CD14-positive monocyte (primary cell): ENCODE measurements at regions not wholly inside any gene's neighbourhood (a gene's known extent, or its start where the extent isn't known, plus 50 kb on each side); places are given as distances from the start of the nearest gene placed in this dataset.

Experiments used
- DNase-seq, 3 donors: peaks; one replicate each; pipeline ENCODE4 v3.0.0-alpha.2; 2011 to 2022
- H2AFZ ChIP-seq: 2 replicates; pipeline ENCODE4 v1.6.0; 2012; ENCODE audit warnings: mild to moderate bottlenecking, low read depth, low read length, inconsistent platforms; ENCODE audit not compliant: insufficient read depth, poor library complexity, severe bottlenecking
- H3K27ac ChIP-seq, 2 donors: 1 replicate in 1 of 2; 2 replicates in 1 of 2; pipeline ENCODE4 v1.5.1; 2012 to 2013; ENCODE audit warnings: low read length in 2 of 2, control low read depth in 1 of 2, inconsistent platforms in 1 of 2, low read depth in 1 of 2, mild to moderate bottlenecking in 1 of 2
- H3K27me3 ChIP-seq, 2 donors: one replicate each; pipeline versions ENCODE4 v1.6.0 to v1.6.1; 2011 to 2013; ENCODE audit warnings: low read length in 2 of 2; ENCODE audit not compliant: control insufficient read depth in 2 of 2, insufficient read depth in 2 of 2
- H3K36me3 ChIP-seq, 2 donors: replicated peaks in 1 of 2; 1 replicate in 1 of 2; 2 replicates in 1 of 2; pipeline versions ENCODE4 v1.5.1 to v1.6.1; 2012 to 2013; ENCODE audit warnings: low read length in 2 of 2, control low read depth in 1 of 2, inconsistent platforms in 1 of 2, mild to moderate bottlenecking in 1 of 2; ENCODE audit not compliant: insufficient read depth in 2 of 2, control insufficient read depth in 1 of 2
- H3K4me1 ChIP-seq, 2 donors: 1 replicate in 1 of 2; 2 replicates in 1 of 2; pipeline versions ENCODE4 v1.5.1 to v1.6.1; 2012 to 2013; ENCODE audit warnings: low read length in 2 of 2, control low read depth in 1 of 2, inconsistent platforms in 1 of 2, mild to moderate bottlenecking in 1 of 2, moderate library complexity in 1 of 2; ENCODE audit not compliant: insufficient read depth in 2 of 2, control insufficient read depth in 1 of 2
- H3K4me2 ChIP-seq: replicated peaks from 2 replicates; pipeline ENCODE3; 2012; ENCODE audit warnings: low read length, moderate library complexity, mild to moderate bottlenecking; ENCODE audit not compliant: poor library complexity, severe bottlenecking; ENCODE audit errors: extremely low read depth
- H3K4me3 ChIP-seq, 3 experiments: fragments of 200-600 bp in 1 of 3; sonication (generic) in 1 of 3; replicated peaks in 1 of 3; 1 replicate in 2 of 3; 2 replicates in 1 of 3; pipeline ENCODE4 v1.5.1; 2011 to 2013; ENCODE audit warnings: low read length in 3 of 3, mild to moderate bottlenecking in 3 of 3, control low read depth in 2 of 3, low read depth in 2 of 3, inconsistent platforms in 1 of 3, moderate library complexity in 1 of 3
- H3K79me2 ChIP-seq: 2 replicates; pipeline ENCODE4 v1.6.0; 2012; ENCODE audit warnings: mild to moderate bottlenecking, control low read depth, inconsistent platforms, low read length, moderate library complexity; ENCODE audit not compliant: insufficient read depth
- H3K9ac ChIP-seq: 2 replicates; pipeline ENCODE4 v1.6.0; 2017; ENCODE audit warnings: low read length, mild to moderate bottlenecking; ENCODE audit not compliant: insufficient read depth, poor library complexity, severe bottlenecking
- H3K9me3 ChIP-seq, 2 donors: replicated peaks in 1 of 2; 1 replicate in 1 of 2; 2 replicates in 1 of 2; pipeline versions ENCODE4 v1.5.1 to v1.6.1; 2012 to 2013; ENCODE audit warnings: low read length in 2 of 2, control low read depth in 1 of 2; ENCODE audit not compliant: control insufficient read depth in 1 of 2, insufficient read depth in 1 of 2
- H4K20me1 ChIP-seq: 2 replicates; pipeline ENCODE4 v1.6.0; 2012; ENCODE audit warnings: mild to moderate bottlenecking, low read length, control low read depth, moderate library complexity; ENCODE audit not compliant: insufficient read depth
- H3K27ac Mint-ChIP-seq, 7 donors: one replicate each; pipeline ENCODE4 v1.8.0; 2020; ENCODE audit warnings: mild to moderate bottlenecking in 7 of 7, mixed read lengths in 7 of 7, moderate library complexity in 6 of 7, inconsistent platforms in 2 of 7
- H3K27me3 Mint-ChIP-seq, 3 donors: one replicate each; pipeline ENCODE4 v1.8.0; 2021 to 2022; ENCODE audit warnings: low read depth in 3 of 3, mild to moderate bottlenecking in 3 of 3, mixed read lengths in 3 of 3, moderate library complexity in 3 of 3, inconsistent platforms in 1 of 3
- H3K36me3 Mint-ChIP-seq, 2 donors: one replicate each; pipeline ENCODE4 v1.8.0; 2020; ENCODE audit warnings: mixed read lengths in 2 of 2, inconsistent platforms in 1 of 2, mild to moderate bottlenecking in 1 of 2
- H3K4me1 Mint-ChIP-seq: one replicate; pipeline ENCODE4 v1.8.0; 2020; ENCODE audit warnings: mild to moderate bottlenecking, mixed read lengths
- H3K4me3 Mint-ChIP-seq, 2 donors: one replicate each; pipeline ENCODE4 v1.8.0; 2020; ENCODE audit warnings: mild to moderate bottlenecking in 2 of 2, mixed read lengths in 2 of 2, moderate library complexity in 1 of 2
- H3K9me3 Mint-ChIP-seq, 7 donors: one replicate each; pipeline ENCODE4 v1.8.0; 2020 to 2022; ENCODE audit warnings: mixed read lengths in 7 of 7, mild to moderate bottlenecking in 6 of 7, moderate library complexity in 6 of 7, inconsistent platforms in 2 of 7
- WGBS: methylation state at CpG from one replicate; pipeline ENCODE4 v1.1.5; 2013; ENCODE audit warnings: missing lambda C conversion rate; ENCODE audit not compliant: insufficient coverage; 5-methylcytosine and 5-hydroxymethylcytosine counted together
- intact Hi-C, 2 donors: fragments of 100-400 bp; cut with micrococcal nuclease; formaldehyde crosslinking; loops; one replicate each; pipeline versions ENCODE4 v1.15.0 to v1.15.1; 2023
- TF ChIP-seq, protein P1 (sequence below): fragments of 200-600 bp; IDR thresholded peaks from one replicate; pipeline ENCODE4 v1.8.0; 2022; ENCODE audit warnings: antibody characterized with exemption, mild to moderate bottlenecking

DNA sequence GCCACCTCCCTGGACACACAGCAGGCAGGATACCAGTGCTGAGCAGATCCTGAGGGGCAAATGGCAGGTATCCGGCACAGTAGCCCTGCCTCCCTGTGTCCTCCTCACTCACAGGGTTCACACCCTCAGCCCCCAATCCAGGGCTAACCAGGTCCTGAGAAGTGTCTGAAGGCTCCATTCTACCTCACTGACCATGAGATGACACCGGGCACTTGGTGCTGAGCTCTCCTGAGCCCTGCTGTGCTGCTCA is 115.4 kb upstream of the ATP2B2 start:
- Mint-ChIP-seq H3K4me3 (no peak overlapping the region), H3K27ac (no peak overlapping the region), H3K4me1 (peaks cover 2% of the 10 kb centered on the region), H3K9me3 (peaks cover 0 to 3% (median 0%) of the 10 kb centered on the region in 7 donors), H3K36me3 (no peaks in the 10 kb centered on the region), H3K27me3 (peaks cover 5 to 10% (median 8%) of the 10 kb centered on the region in 3 donors)
- H3K4me3 ChIP-seq: no peak overlapping the region
- no peaks in the 10 kb centered on the region for H3K79me2 ChIP-seq
- no peak overlapping the region for H2AFZ ChIP-seq
- DNase-seq: no peak
- WGBS: 72% methylated on average over 2 of the region's 2 CpGs
- no peak overlapping the region for H3K9ac ChIP-seq
- TF ChIP-seq, protein P1, sequence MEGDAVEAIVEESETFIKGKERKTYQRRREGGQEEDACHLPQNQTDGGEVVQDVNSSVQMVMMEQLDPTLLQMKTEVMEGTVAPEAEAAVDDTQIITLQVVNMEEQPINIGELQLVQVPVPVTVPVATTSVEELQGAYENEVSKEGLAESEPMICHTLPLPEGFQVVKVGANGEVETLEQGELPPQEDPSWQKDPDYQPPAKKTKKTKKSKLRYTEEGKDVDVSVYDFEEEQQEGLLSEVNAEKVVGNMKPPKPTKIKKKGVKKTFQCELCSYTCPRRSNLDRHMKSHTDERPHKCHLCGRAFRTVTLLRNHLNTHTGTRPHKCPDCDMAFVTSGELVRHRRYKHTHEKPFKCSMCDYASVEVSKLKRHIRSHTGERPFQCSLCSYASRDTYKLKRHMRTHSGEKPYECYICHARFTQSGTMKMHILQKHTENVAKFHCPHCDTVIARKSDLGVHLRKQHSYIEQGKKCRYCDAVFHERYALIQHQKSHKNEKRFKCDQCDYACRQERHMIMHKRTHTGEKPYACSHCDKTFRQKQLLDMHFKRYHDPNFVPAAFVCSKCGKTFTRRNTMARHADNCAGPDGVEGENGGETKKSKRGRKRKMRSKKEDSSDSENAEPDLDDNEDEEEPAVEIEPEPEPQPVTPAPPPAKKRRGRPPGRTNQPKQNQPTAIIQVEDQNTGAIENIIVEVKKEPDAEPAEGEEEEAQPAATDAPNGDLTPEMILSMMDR: no peak
- no peaks in the 10 kb centered on the region for H4K20me1 ChIP-seq
- H3K4me2 ChIP-seq: no peak overlapping the region
- no peaks in the 10 kb centered on the region for H3K36me3 ChIP-seq
- no peak overlapping the region for H3K27ac ChIP-seq
- no peaks in the 10 kb centered on the region for H3K27me3 ChIP-seq
- intact Hi-C loops: no loop called here
- no peaks in the 10 kb centered on the region for H3K4me1 ChIP-seq
- no peaks in the 10 kb centered on the region for H3K9me3 ChIP-seq

DNA sequence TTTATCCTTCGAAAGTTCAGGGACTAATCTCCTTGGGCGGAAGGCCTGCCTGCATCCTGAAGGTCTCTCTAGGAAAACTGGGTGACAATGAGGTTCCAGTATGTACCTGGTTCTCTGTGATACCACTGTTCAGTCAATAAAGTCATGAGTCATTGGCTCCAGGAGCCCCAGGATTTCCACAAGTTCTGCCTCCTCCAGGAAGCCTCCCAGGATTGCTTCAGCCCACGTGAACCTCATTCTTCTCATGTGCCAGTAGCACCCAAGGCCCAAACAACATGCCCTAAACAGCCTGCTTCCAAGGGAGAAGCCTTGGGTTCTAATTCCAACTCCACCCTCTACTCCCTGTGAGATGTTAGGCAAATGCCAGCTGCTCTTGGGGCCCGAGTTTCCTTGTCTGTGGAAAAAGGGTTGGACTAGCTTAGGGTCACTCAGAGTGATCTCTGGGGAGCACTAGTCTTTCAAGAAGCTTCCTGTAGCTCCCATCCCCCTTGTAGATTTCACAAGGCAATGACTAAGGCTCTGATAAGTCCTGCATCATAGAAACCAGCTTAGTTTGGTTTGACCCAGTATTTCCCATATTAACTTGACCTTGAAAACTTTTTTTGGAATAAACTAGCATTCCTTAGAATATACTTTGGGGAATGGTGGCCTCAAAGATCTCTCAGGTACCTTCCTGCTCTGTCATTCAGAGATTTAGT is 118.3 kb upstream of the ATP2B2 start:
- no peak for DNase-seq
- H3K27me3 Mint-ChIP-seq: peaks cover 5 to 14% (median 8%) of the 10 kb centered on the region in 3 donors
- Histone ChIP-seq H3K27ac (no peak overlapping the region), H3K9me3 (no peaks in the 10 kb centered on the region), H4K20me1 (no peaks in the 10 kb centered on the region), H3K9ac (no peak overlapping the region), H3K27me3 (no peaks in the 10 kb centered on the region), H3K79me2 (no peaks in the 10 kb centered on the region), H3K36me3 (no peaks in the 10 kb centered on the region), H3K4me1 (no peaks in the 10 kb centered on the region), H3K4me2 (no peak overlapping the region), H2AFZ (no peak overlapping the region), H3K4me3 (no peak overlapping the region)
- WGBS: 78% methylated on average over 1 of the region's 4 CpGs
- H3K4me1 Mint-ChIP-seq: no peaks in the 10 kb centered on the region
- TF ChIP-seq, protein P1: no peak
- H3K27ac Mint-ChIP-seq: no peak overlapping the region
- H3K4me3 Mint-ChIP-seq: no peak overlapping the region
- no peaks in the 10 kb centered on the region for H3K36me3 Mint-ChIP-seq
- intact Hi-C loops: no loop called here
- H3K9me3 Mint-ChIP-seq: peaks cover 0 to 3% (median 0%) of the 10 kb centered on the region in 7 donors
